CD4-positive, CD25-positive, alpha-beta regulatory T cell (primary cell): ENCODE measurements at regions not wholly inside any gene's neighbourhood (a gene's known extent, or its start where the extent isn't known, plus 50 kb on each side); places are given as distances from the start of the nearest gene placed in this dataset.
"Not testable (repeated sequence)": the region's sequence is repeated elsewhere in the genome, so short reads cannot be mapped to it uniquely, and the experiment has no call there.

Experiments
- ATAC-seq, 2 donors: fragments of 150-1000 bp; cut with Tn5 transposase; one replicate each; pipeline ENCODE4 v1.10.0; 2021; ENCODE audit warnings: low read depth in 2 of 2, moderate number of reproducible peaks in 2 of 2, moderate library complexity in 1 of 2
- DNase-seq, 3 donors: peaks; one replicate each; pipeline versions ENCODE4 v3.0.0 to v3.0.0-alpha.2; 2012 to 2022; ENCODE audit warnings: mixed read lengths in 1 of 3
- H3K27ac ChIP-seq: one replicate; pipeline ENCODE4 v1.7.0; 2013; ENCODE audit warnings: mild to moderate bottlenecking, low read length; ENCODE audit not compliant: insufficient read depth, poor library complexity, severe bottlenecking
- H3K27me3 ChIP-seq: one replicate; pipeline ENCODE4 v1.7.0; 2013; ENCODE audit warnings: low read length; ENCODE audit not compliant: control insufficient read depth, insufficient read depth
- H3K36me3 ChIP-seq: one replicate; pipeline ENCODE4 v1.7.0; 2013; ENCODE audit warnings: mild to moderate bottlenecking, low read length, moderate library complexity; ENCODE audit not compliant: control insufficient read depth, insufficient read depth
- H3K4me1 ChIP-seq: 2 replicates; pipeline ENCODE4 v1.7.0; 2013; ENCODE audit warnings: mild to moderate bottlenecking, low read length; ENCODE audit not compliant: insufficient read depth, control insufficient read depth, poor library complexity, severe bottlenecking
- H3K4me3 ChIP-seq: one replicate; pipeline ENCODE4 v1.7.0; 2013; ENCODE audit warnings: low read depth, mild to moderate bottlenecking, low read length, moderate library complexity
- H3K9me3 ChIP-seq, 2 experiments: 1 replicate in 1 of 2; 2 replicates in 1 of 2; pipeline ENCODE4 v1.7.0; 2013; ENCODE audit warnings: low read length in 2 of 2, mild to moderate bottlenecking in 1 of 2, moderate library complexity in 1 of 2; ENCODE audit not compliant: control insufficient read depth in 2 of 2
- H3K27ac Mint-ChIP-seq, 3 donors: one replicate each; pipeline ENCODE4 v1.8.0; 2020 to 2022; ENCODE audit warnings: mild to moderate bottlenecking in 3 of 3, mixed read lengths in 3 of 3, moderate library complexity in 2 of 3
- H3K27me3 Mint-ChIP-seq: one replicate; pipeline ENCODE4 v1.8.0; 2022; ENCODE audit warnings: mild to moderate bottlenecking, mixed read lengths
- H3K36me3 Mint-ChIP-seq: one replicate; pipeline ENCODE4 v1.8.0; 2020; ENCODE audit warnings: mixed read lengths
- H3K4me1 Mint-ChIP-seq, 4 donors: one replicate each; pipeline ENCODE4 v1.8.0; 2020 to 2022; ENCODE audit warnings: mixed read lengths in 4 of 4, mild to moderate bottlenecking in 1 of 4
- H3K4me3 Mint-ChIP-seq, 4 donors: one replicate each; pipeline ENCODE4 v1.8.0; 2020 to 2022; ENCODE audit warnings: mild to moderate bottlenecking in 4 of 4, mixed read lengths in 4 of 4, moderate library complexity in 3 of 4
- H3K9me3 Mint-ChIP-seq, 7 donors: one replicate each; pipeline ENCODE4 v1.8.0; 2020 to 2022; ENCODE audit warnings: mixed read lengths in 7 of 7, mild to moderate bottlenecking in 3 of 7, moderate library complexity in 2 of 7

DNA sequence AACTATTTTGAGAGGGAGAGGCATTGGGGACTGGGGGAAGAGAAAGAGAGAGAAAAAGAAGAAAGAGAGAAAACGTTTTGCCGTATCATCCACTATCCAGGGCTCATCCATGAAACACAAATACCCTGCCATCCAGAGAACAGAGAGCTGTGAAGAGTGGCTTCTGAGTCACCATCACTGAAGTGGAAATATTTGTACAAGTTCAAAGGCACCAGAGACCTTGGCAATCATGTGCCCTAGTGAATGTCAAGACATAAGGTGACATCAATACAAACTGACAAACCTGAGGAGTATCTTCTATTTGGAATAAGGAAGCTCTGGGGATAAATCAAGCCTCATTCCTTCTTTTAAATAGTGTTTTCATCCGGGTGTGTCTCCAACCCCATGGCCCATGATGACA lies 197.2 kb upstream of the PROX1 start:
- H3K4me3 Mint-ChIP-seq: no peak overlapping the region
- H3K27me3 Mint-ChIP-seq: peaks cover 5% of the 10 kb centered on the region
- no peaks in the 10 kb centered on the region for H3K4me1 ChIP-seq
- no peaks in the 10 kb centered on the region for H3K36me3 ChIP-seq
- no peak overlapping the region for H3K4me3 ChIP-seq
- H3K36me3 Mint-ChIP-seq: no peaks in the 10 kb centered on the region
- H3K27ac ChIP-seq: no peak overlapping the region
- no peaks in the 10 kb centered on the region for H3K27me3 ChIP-seq
- H3K4me1 Mint-ChIP-seq: no peaks in the 10 kb centered on the region
- peaks cover 0 to 5% (median 2%) of the 10 kb centered on the region in 7 donors for H3K9me3 Mint-ChIP-seq
- H3K9me3 ChIP-seq: no peaks in the 10 kb centered on the region
- no peak for ATAC-seq
- DNase-seq: no peak
- no peak overlapping the region for H3K27ac Mint-ChIP-seq

GRCh38 chr1:213793482-213794067 lies 194.2 kb upstream of the PROX1 start:
- H3K36me3 ChIP-seq: no peaks in the 10 kb centered on the region
- no peaks in the 10 kb centered on the region for H3K9me3 ChIP-seq
- peaks cover 0 to 3% (median 0%) of the 10 kb centered on the region in 7 donors for H3K9me3 Mint-ChIP-seq
- no peaks in the 10 kb centered on the region for H3K27me3 Mint-ChIP-seq
- H3K36me3 Mint-ChIP-seq: no peaks in the 10 kb centered on the region
- DNase-seq: no peak
- H3K4me3 Mint-ChIP-seq: no peak overlapping the region
- H3K4me3 ChIP-seq: no peak overlapping the region
- H3K27me3 ChIP-seq: no peaks in the 10 kb centered on the region
- no peak overlapping the region for H3K27ac Mint-ChIP-seq
- H3K4me1 Mint-ChIP-seq: no peaks in the 10 kb centered on the region
- ATAC-seq: no peak
- no peaks in the 10 kb centered on the region for H3K4me1 ChIP-seq
- no peak overlapping the region for H3K27ac ChIP-seq

GRCh38 chr1:213796525-213796924 lies 191.2 kb upstream of the PROX1 start:
- H3K36me3 ChIP-seq: no peaks in the 10 kb centered on the region
- H3K27ac Mint-ChIP-seq: no peak overlapping the region
- H3K4me1 Mint-ChIP-seq: no peaks in the 10 kb centered on the region
- no peaks in the 10 kb centered on the region for H3K27me3 ChIP-seq
- peaks cover 0 to 3% (median 0%) of the 10 kb centered on the region in 7 donors for H3K9me3 Mint-ChIP-seq
- no peak overlapping the region for H3K4me3 ChIP-seq
- no peak overlapping the region for H3K27ac ChIP-seq
- DNase-seq (no peak), ATAC-seq (no peak)
- H3K4me3 Mint-ChIP-seq: no peak overlapping the region
- H3K4me1 ChIP-seq: no peaks in the 10 kb centered on the region
- H3K36me3 Mint-ChIP-seq: no peaks in the 10 kb centered on the region
- H3K9me3 ChIP-seq: no peaks in the 10 kb centered on the region
- H3K27me3 Mint-ChIP-seq: no peaks in the 10 kb centered on the region

DNA sequence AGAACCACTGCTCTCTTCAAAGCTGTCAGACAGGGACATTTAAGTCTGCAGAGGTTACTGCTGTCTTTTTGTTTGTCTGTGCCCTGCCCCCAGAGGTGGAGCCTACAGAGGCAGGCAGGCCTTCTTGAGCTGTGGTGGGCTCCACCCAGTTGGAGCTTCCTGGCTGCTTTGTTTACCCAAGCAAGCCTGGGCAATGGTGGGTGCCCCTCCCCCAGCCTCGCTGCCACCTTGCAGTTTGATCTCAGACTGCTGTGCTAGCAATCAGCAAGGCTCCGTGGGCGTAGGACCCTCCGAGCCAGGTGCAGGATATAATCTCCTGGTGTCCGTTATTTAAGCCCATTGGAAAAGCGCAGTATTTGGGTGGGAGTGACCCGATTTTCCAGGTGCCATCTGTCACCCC lies 179.5 kb upstream of the PROX1 start:
- not testable (repeated sequence) for H3K27me3 Mint-ChIP-seq, H3K9me3 Mint-ChIP-seq, H3K27ac Mint-ChIP-seq

GRCh38 chr1:213817156-213817555 lies 170.6 kb upstream of the PROX1 start:
- Histone ChIP-seq H3K27ac (no peak overlapping the region), H3K4me3 (no peak overlapping the region), H3K27me3 (no peaks in the 10 kb centered on the region), H3K9me3 (no peaks in the 10 kb centered on the region), H3K36me3 (no peaks in the 10 kb centered on the region), H3K4me1 (no peaks in the 10 kb centered on the region)
- DNase-seq (no peak), ATAC-seq (no peak)
- Mint-ChIP-seq H3K36me3 (no peaks in the 10 kb centered on the region), H3K27ac (no peak overlapping the region), H3K4me3 (no peak overlapping the region), H3K27me3 (no peaks in the 10 kb centered on the region), H3K4me1 (no peaks in the 10 kb centered on the region), H3K9me3 (peaks cover 0 to 3% (median 0%) of the 10 kb centered on the region in 7 donors)

More for the DNA sequence above, 179.5 kb upstream of the PROX1 start:
- not testable (repeated sequence) for H3K27ac ChIP-seq, H3K4me3 ChIP-seq, H3K4me3 Mint-ChIP-seq, H3K27me3 ChIP-seq, ATAC-seq, H3K4me1 Mint-ChIP-seq, DNase-seq, H3K9me3 ChIP-seq, H3K36me3 Mint-ChIP-seq, H3K4me1 ChIP-seq, H3K36me3 ChIP-seq

GRCh38 chr1:213820362-213821149 lies 167.2 kb upstream of the PROX1 start:
- Mint-ChIP-seq H3K4me1 (no peaks in the 10 kb centered on the region), H3K9me3 (peaks cover 0 to 3% (median 0%) of the 10 kb centered on the region in 7 donors), H3K36me3 (no peaks in the 10 kb centered on the region), H3K27me3 (no peaks in the 10 kb centered on the region), H3K4me3 (no peak overlapping the region), H3K27ac (no peak overlapping the region)
- no peak for DNase-seq
- Histone ChIP-seq H3K4me1 (no peaks in the 10 kb centered on the region), H3K27me3 (no peaks in the 10 kb centered on the region), H3K9me3 (no peaks in the 10 kb centered on the region), H3K36me3 (no peaks in the 10 kb centered on the region), H3K4me3 (no peak overlapping the region), H3K27ac (no peak overlapping the region)
- ATAC-seq: no peak

DNA sequence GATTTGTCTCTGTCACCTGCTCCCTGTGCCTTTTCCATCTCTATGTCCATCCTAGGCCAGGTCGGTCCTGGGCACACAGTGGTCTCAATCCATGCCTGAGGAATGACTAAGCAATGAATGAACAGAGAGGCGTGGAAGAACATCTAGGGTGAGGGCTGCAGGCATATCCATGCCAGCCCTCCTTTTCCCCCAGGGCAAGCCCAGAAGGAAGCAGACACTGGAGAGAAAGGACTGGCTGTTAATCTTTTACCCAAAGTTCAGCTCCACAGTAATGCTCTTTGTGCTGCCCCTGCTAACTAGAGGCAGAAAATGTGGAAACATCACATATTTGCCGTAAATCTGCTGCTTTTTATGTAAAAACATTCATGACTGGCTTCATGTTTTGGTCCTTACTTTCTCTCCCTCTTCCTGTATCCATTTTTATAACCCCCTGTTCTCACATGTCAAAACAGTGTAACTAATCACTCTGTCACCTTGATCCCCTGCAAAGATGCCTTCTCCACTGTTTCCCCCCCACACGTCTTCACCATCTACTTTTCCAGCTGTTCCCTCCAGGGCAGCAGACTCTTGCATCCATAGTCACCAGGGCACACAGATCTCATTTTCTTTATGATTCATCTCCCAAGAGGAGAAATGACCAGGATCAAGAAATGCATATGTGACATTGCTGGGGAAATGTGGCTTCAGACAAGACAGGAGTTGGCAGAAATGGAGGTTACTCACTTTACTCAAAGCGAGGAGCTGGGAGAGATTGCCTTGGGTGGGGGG lies 166.4 kb upstream of the PROX1 start:
- ATAC-seq (no peak), DNase-seq (no peak)
- Mint-ChIP-seq H3K27ac (no peak overlapping the region), H3K9me3 (peaks cover 0 to 2% (median 0%) of the 10 kb centered on the region in 7 donors), H3K4me1 (no peaks in the 10 kb centered on the region), H3K4me3 (no peak overlapping the region), H3K27me3 (no peaks in the 10 kb centered on the region), H3K36me3 (no peaks in the 10 kb centered on the region)
- Histone ChIP-seq H3K36me3 (no peaks in the 10 kb centered on the region), H3K4me3 (no peak overlapping the region), H3K4me1 (no peaks in the 10 kb centered on the region), H3K27me3 (no peaks in the 10 kb centered on the region), H3K9me3 (no peaks in the 10 kb centered on the region), H3K27ac (no peak overlapping the region)
